ENCODE measurements at regions not wholly inside any gene's neighbourhood (a gene's known extent, or its start where the extent isn't known, plus 50 kb on each side); places are given as distances from the start of the nearest gene placed in this dataset.

GRCh38 chr9:1156794-1157550, 106.8 kb downstream of the DMRT2 start:
- no peak for TF ChIP-seq CTCF (IDR thresholded peaks at IDR 0.05; ENCODE audit: poor library complexity)
- TF ChIP-seq EZH2 (IDR thresholded peaks at IDR 0.05; ENCODE audit: borderline replicate concordance): no peak
- TF ChIP-seq EZH2phosphoT487 (IDR thresholded peaks at IDR 0.05; ENCODE audit: low read depth, severe bottlenecking, unreplicated experiment): no peak

All from hepatocyte (in vitro differentiated cells).